CD4-positive, alpha-beta T cell treated with Interleukin-4 for 4 hours (primary cell): ENCODE measurements at regions not wholly inside any gene's neighbourhood (a gene's known extent, or its start where the extent isn't known, plus 50 kb on each side); places are given as distances from the start of the nearest gene placed in this dataset.

Experiments
- DNase-seq: peaks from one replicate; pipeline ENCODE4 v3.0.0-alpha.2; 2020

GRCh38 chr2:173791502-173791901 lies 173.7 kb downstream of the SP3 start:
- DNase-seq, result no peak

- DNase-seq, result no peak
These were observed 173.0 kb downstream of the SP3 start for GRCh38 chr2:173792166-173792565.

DNA sequence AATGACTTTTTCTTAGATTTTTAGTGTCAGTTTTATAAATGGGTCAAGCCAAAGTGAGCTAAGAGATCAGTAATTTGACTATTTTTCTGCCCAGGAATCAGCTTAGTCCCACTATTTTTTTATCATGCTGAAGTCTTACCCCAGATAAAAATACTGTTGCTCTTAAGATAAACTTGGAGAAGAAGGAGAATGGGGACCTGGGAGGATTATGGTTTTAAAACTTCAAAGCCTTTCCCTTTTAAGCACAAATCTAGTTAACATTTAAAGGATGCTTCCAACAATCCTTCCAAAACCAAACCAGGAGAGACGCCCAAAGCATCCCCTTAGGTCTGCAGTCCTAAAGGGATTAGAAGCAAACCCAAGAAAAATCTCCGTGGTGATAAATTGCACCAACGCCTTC lies 172.4 kb downstream of the SP3 start:
- no peak for DNase-seq

- no peak for DNase-seq
These were observed 171.2 kb downstream of the SP3 start for GRCh38 chr2:173793709-173794565.

GRCh38 chr2:173797586-173798263 lies 167.4 kb downstream of the SP3 start:
- no peak for DNase-seq

GRCh38 chr2:173802518-173802917 lies 162.7 kb downstream of the SP3 start:
- no peak for DNase-seq

- no peak for DNase-seq
These were observed 161.7 kb downstream of the SP3 start for GRCh38 chr2:173803449-173803848.

DNA sequence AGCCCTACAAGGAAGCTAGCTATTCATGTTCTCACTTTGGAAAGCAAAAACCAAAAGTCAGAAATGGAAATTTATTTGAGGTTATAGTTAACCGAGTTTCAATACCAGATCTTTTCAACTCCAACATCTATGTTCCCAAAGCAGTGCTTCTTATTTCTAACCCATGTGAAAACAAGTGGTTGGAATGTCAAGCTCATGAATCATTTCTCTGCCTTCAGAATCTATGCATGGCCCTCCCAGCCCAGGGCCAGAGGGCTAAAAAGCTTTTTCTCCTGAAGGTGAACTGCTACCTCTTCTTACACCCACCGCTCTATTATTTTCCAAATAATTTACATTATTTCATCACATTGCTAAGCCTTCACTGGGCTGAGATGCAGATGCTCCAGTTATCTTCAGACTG lies 158.4 kb downstream of the SP3 start:
- no peak for DNase-seq

- no peak for DNase-seq
These were observed 156.5 kb downstream of the SP3 start for GRCh38 chr2:173808718-173809117.

DNA sequence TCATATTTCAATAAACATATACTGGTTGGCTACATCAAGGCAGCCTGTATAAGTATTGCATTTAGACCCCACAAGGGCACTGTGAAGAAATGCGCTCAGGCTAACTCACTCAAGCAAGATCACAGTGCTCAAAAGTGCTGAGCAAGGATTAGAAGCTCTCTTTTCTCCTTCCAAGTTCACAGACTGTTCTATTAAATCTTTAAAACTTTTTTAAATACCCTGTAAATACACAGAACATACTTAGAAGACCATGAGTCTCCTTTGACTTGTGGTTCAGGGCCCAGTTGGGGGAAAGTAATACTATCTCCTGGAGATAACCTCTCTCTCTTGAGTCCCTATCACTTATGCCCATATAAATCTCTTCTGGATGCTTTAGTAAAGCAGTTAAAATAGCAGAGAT lies 152.9 kb downstream of the SP3 start:
- no peak for DNase-seq

DNA sequence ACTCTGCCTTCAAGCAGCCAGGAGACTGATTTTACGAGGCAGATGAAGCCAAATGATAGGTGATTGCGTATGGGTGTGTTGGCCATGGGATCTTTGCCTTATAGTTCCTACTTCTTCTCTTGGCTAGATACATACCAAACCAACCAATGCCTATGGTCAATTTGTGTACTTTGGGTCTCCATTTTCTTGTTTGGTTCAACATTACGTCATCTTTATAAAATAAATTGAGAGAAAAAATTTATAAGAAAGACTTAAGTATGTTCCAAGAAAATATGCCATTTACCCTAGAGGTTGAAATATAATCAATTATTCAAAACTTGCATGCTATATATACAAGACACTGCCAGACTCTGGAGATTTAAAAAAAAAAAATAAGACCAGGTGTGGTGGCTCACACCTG lies 150.9 kb downstream of the SP3 start:
- no peak for DNase-seq

DNA sequence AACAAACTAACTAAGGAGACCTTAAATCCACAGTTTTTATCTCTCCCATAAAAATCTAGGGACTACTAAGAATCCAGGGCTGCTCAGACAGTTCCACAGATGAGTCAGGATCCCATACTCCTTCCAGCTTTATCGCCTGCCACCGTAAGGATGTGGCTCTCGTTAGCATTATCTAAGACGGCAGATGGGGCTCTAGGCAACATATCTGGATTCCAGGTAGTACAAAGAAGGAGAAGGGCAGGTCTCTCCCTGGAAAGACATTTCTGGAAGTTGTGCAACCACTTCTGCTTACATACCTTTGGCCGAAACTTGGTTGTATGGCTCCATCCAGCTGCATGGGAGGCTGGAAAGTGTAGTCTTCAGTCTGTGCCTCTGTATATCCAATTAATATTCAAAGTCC lies 149.4 kb downstream of the SP3 start:
- DNase-seq, result no peak

DNA sequence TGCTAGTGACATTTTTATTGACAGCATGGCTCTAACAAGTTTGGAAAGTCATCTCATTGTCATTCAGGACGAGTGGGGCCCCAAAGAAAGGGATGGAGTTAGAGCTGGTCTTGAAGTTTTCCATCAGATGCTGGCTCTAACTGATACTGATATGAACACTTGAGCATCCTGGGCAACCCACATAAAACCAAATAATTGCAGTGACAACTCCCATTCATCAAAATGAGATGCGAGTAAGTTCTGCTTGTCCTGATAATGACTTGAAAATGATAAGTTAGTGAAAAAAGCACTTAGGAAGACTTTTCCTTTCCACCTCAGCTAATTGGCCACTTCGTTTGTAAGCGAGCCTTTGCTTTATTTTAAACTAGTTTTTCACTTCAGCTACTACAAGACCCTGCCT lies 147.6 kb downstream of the SP3 start:
- DNase-seq, result no peak

- no peak for DNase-seq
These were observed 146.9 kb downstream of the SP3 start for GRCh38 chr2:173818285-173818684.

GRCh38 chr2:173819852-173820251 lies 145.3 kb downstream of the SP3 start:
- no peak for DNase-seq

DNA sequence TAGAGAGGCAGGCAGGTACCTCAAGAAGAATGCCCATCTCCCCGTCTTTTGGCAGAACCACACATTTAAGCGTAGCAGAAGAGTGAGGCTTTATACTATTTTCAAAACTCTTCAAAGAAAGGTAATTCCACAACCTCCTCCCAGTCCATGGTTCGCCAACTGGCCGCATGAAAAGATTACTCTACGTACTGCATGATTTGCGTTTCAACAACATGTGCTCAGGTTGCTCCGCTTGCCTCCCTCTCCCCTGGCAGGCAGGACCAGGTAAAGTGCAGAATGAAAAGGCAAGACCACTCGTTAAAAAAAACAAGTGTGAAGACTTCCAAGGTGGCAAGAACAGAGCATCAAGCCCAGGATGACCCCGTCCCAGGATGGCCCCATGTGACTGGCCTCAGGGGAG lies 143.7 kb downstream of the SP3 start:
- no peak for DNase-seq

GRCh38 chr2:173822889-173823542 lies 142.2 kb downstream of the SP3 start:
- DNase-seq, result no peak

DNA sequence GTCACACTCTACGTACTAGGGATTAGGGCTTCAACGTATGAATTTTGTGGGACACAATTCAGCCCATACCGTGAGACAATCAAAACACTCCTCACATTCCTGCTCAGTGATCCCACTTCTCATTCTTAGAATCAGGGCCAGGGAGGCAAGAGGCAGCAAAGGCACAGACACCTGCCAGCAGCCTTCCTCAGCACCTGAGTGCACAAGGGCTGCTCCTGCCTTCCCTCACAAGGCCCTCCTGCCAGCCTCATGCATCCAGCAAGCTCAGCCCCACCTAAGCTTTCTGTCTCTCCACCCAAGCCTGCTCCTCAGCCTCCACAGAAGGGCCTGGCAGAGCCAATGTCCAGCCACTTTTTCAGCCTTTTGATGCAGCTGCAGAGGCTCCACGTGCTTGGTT lies 141.6 kb downstream of the SP3 start:
- no peak for DNase-seq

- DNase-seq, result no peak
These were observed 136.7 kb downstream of the SP3 start for GRCh38 chr2:173828189-173829142.

DNA sequence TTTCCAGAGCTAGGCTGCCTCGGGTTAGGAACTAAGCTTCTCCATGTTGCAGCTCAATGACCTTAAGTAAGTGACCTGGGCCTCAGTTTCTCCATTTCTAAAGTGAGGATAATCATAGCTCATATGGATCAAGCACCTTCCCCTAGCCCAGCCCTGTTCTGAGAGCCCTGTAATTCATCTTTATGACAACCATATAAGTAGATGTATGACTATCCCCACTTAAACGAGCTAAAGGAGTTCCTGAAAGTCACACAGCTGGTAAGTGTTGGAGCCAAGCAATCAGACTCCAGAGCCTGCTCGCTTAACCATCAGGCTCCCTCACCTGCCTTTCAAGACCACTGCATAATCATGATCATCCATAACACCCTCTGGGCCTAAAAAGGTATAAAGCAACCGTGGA lies 135.4 kb downstream of the SP3 start:
- DNase-seq, result no peak

- DNase-seq, result no peak
These were observed 135.0 kb downstream of the SP3 start for GRCh38 chr2:173830170-173830569.

DNA sequence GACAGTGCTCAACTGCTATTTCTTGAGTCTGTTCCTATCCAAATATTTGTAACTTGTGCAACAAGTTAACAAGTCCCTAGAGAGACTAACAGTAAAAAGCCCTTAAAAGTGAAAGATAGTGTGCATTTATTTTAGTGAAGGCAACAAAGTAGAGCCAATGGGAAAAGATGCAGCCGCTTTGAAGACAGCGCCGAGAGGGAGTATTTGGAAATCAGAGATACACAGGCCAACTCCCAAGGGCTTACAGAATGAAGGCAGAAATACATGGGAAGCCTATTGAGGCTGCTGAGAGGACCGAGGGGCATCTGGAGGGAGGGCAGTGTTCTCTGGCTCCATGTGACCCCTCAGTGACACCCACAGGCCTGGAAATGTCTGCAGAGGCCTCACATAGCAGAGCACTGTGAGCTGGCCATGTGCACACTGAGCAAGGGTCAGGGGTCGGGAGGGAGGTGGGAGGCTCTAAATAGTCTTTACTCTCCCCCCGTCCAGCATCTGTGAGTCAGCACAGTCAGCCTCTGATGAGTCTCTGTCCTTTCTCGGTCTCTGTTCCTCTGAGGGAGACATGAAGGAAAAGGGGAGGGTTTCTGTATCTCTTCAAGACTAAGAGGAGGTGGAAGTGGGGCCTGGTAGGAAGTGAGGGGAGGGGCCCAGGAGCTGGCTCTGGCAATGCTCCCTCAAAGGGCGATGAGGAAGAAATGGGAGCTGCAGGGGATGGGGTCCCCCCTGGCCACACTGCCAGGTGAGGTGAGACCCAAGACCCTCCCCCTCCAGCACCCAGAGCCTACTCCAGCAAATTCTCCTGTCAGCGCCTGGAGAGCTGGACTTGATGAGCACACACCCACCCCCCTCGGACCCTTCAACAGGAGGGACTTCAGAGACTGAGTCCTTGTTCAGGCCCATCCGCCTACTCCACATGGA lies 133.6 kb downstream of the SP3 start:
- DNase-seq, result no peak
